ENCODE measurements at regions not wholly inside any gene's neighbourhood (a gene's known extent, or its start where the extent isn't known, plus 50 kb on each side); places are given as distances from the start of the nearest gene placed in this dataset.

GRCh38 chr12:111064982-111065381 lies 144.6 kb upstream of the MYL2 start:
- no peak for TF ChIP-seq CTCF (IDR thresholded peaks at IDR 0.05)
- no peak for TF ChIP-seq ZFX (IDR thresholded peaks at IDR 0.05; ENCODE audit: borderline replicate concordance)
